Urothelium cell line (cell line): ENCODE measurements at regions not wholly inside any gene's neighbourhood (a gene's known extent, or its start where the extent isn't known, plus 50 kb on each side); places are given as distances from the start of the nearest gene placed in this dataset.
A peak's percentile ranks its signal among the peaks of the same experiment; 100 is the strongest.

Source experiments
- DNase-seq: peaks from one replicate; pipeline ENCODE4 v3.0.0; 2011; ENCODE audit warnings: low spot score, mixed read lengths
- FAIRE-seq: peaks from 2 replicates; lab custom pipeline; 2011; peaks lifted over from hg19 to GRCh38; lab: Jason Lieb, UNC

GRCh38 chr5:98402130-98402529 lies 371.3 kb upstream of the RGMB start:
- DNase-seq, result no peak
- no peak for FAIRE-seq

GRCh38 chr5:98403131-98403530 lies 370.3 kb upstream of the RGMB start:
- no peak for FAIRE-seq
- no peak for DNase-seq

- no peak for FAIRE-seq
- DNase-seq, result no peak
Measured at GRCh38 chr5:98414938-98415337, 358.5 kb upstream of the RGMB start.

GRCh38 chr5:98415663-98416062 lies 357.8 kb upstream of the RGMB start:
- DNase-seq, result no peak

DNA sequence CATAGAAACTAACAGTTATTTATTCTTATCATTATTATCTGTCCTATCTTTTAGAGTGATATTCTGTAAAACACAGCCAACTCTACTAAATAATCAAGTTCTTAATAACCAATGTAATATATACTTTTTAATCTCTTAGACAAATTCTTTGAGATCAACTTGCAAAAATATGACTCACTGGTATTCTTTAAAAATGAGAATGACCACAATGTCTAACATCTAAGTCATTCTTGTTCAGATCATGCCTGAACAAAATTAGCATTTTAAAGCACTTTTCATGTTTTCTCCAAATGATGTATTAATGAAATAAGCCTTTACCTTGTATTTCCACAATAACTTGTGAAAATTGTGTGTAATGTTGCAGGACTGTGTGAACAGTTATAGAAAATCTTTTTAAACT lies 356.9 kb upstream of the RGMB start:
- no peak for DNase-seq
- FAIRE-seq, result no peak

More at GRCh38 chr5:98415663-98416062, 357.8 kb upstream of the RGMB start:
- no peak for FAIRE-seq

DNA sequence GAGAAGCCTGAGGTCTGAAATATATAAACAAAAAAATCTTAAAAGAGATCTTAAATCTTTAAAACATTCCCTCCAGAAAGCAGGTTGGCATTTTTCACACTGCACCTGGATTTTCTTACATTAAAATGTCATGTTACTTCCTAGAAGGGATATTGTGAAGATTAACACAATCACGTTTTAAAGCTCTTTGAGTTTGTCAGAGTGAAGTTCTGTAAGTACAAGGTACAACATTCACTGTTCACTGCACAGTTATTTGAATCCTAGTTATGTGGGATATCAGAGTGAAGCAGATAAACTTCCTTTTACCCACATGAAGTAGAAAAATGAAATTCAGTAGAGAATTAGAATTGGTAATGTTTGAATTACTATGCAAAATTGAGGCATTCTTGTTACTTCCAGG lies 353.6 kb upstream of the RGMB start:
- DNase-seq (no peak), FAIRE-seq (no peak)

- no peak for FAIRE-seq
Measured at GRCh38 chr5:98424681-98425450, 348.6 kb upstream of the RGMB start.

GRCh38 chr5:98425640-98426039 lies 347.8 kb upstream of the RGMB start:
- no peak for FAIRE-seq
- no peak for DNase-seq

More at GRCh38 chr5:98424681-98425450, 348.6 kb upstream of the RGMB start:
- DNase-seq, result no peak

DNA sequence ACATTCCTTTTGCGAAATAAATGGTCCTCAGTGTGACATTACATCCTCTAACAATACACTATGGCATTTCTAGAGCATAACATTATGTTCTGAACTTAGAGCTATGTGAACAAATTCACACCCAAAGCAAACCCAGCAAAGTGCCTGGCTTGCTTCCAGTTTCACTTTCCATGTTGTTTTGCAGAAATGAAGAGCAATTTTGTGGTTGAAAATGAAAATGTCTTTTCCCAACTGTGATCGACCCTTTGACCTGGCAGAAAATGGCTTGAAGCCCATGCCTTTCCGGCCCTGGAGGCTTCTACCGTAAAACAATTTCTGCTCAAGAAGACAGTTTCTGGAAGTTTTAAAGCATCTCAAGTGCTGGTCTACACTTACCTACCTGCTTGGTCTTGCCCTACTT lies 344.7 kb upstream of the RGMB start:
- DNase-seq (no peak), FAIRE-seq (peak; percentile 27)

DNA sequence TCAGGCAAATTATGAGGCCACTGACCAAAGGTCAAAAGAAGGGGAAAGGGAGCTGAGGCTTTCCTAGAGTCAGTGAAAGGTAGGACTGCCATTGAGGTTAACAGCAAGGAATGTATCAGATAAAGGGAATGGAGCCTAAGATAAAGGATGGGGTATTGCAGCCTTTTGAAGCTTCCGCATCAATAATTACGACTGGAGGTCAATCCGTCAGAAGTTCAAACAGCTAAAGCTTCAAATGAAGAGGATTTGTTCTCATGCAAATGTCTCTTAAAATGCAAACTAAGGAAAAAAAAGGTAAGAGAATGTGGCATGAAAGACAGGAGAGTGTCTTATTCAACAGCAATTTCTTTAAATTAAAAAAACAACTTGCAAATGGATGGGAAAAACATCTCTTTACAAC lies 341.1 kb upstream of the RGMB start:
- no peak for FAIRE-seq
- DNase-seq, result no peak

- no peak for DNase-seq
- FAIRE-seq, result no peak
Measured at GRCh38 chr5:98433022-98433421, 340.4 kb upstream of the RGMB start.

GRCh38 chr5:98433673-98434072 lies 339.8 kb upstream of the RGMB start:
- DNase-seq, result no peak
- no peak for FAIRE-seq

DNA sequence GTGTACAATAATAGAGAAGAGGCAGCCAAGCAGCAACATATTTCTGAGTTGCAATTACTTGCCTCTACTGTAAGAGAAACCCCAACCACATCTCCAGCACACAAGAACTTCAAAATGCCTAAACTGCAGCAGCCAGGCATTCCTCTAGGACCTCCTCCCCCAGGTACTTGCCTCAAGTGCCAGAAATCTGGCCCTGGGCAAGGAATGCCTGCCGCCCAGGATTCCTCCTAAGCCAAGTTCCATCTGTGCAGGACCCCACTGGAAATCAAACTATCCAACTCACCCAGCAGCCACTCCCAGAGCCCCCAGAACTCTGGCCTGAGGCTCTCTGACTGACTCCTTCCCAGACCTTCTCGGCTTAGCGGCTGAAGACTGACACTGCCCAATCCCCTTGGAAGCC lies 336.8 kb upstream of the RGMB start:
- FAIRE-seq (no peak), DNase-seq (no peak)

DNA sequence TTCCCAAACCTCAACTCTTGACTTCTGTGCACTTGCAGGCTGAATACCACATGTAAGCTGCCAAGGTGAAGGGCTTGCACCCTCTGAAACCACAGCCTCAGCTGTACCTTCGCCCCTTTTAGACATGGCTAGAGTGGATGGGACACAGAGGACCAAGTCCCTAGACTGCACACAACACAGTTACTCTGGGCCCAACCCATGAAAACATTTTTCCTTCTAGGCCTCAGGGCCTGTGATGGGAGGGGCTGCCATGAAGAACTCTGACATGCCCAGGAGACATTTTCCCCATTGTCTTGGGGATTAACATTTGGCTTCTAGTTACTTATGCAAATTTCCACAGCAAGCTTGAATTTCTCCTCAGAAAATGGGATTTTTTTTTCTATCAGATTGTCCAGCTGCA lies 331.0 kb upstream of the RGMB start:
- DNase-seq (no peak), FAIRE-seq (no peak)

- DNase-seq (no peak), FAIRE-seq (no peak)
Measured at GRCh38 chr5:98443881-98444280, 329.6 kb upstream of the RGMB start.

DNA sequence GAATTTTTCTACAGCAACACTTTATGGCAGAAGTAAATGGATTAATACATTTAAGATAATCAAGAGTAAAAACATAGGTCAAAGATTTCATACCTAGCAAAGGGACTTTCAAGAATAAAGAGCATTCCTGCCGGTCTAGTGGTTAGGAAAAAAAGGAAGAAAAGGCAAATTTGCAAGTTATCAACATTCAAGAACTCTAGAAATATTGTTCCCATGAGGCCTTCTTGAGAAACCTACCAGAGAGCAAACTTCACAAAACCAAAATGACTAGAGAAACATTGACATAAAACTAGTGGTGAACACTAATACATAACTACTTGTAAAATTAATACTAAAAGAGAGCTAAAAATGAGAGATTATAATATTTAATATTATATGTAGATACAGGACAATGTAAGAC lies 320.2 kb upstream of the RGMB start:
- FAIRE-seq (no peak), DNase-seq (no peak)

GRCh38 chr5:98454407-98454806 lies 319.1 kb upstream of the RGMB start:
- DNase-seq, result no peak
- FAIRE-seq, result no peak

DNA sequence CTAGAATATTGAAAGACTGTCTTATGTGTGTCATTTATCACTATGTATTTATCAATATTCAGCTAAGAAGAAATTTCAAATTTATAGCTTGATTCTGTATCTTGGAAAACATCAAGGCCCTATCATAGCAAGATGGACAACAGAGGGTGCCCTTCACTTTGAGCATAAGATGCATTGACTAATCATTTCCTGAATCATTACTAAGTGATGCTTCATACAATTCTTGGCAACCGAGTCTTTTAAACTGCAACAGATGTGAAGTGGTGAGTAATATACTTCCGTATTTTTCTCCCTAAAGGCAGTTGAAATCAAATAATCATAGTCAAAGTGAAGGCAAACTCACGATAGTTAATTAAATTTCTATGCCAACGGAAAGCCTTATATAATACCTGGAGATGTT lies 318.6 kb upstream of the RGMB start:
- FAIRE-seq (no peak), DNase-seq (peak; percentile 42)

DNA sequence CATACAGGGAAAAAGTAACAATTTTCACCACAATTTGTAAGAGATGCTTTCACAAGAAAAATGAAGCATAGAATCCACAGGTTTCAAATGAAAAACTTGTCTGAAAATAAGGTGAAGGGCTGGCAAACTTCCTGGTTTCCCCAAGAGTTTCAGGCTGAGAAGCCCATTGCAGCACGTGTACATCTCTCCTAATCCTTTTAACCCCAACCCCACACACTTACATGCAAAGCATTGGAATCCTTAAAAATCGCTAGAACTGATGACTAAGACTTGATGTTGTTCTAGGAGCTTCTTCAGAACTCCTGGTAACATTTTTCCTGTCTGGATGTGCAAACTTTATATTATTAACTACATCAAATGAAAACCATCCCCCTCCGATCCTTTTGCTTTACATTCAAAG lies 317.8 kb upstream of the RGMB start:
- DNase-seq (no peak), FAIRE-seq (no peak)

- FAIRE-seq, result no peak
- DNase-seq, result no peak
Measured at GRCh38 chr5:98458004-98458403, 315.5 kb upstream of the RGMB start.

GRCh38 chr5:98458726-98459125 lies 314.7 kb upstream of the RGMB start:
- FAIRE-seq (no peak), DNase-seq (no peak)

DNA sequence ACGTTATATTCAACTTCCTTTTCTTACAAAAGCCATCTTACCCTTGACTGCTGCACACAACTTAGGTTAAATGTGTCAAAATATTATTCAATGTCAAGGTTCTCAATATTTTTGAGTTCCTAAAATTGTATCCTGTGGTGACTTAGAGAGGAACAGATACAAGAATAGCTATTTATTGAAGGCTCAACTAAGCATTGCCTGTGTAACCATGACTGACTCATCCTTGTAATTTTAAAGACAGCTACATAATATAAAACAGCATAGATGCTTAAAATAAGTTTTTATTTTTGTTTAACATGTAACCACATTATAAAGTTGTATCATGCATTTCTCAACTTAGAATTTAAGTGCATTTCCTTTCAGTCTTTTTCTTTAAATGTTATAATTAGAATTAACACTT lies 312.9 kb upstream of the RGMB start:
- FAIRE-seq, result no peak

GRCh38 chr5:98461485-98461884 lies 312.0 kb upstream of the RGMB start:
- no peak for DNase-seq

More for the DNA sequence above, 312.9 kb upstream of the RGMB start:
- DNase-seq, result no peak

More at GRCh38 chr5:98461485-98461884, 312.0 kb upstream of the RGMB start:
- FAIRE-seq, result no peak
